Parathyroid adenoma (tissue), 2 donors: ENCODE measurements at regions not wholly inside any gene's neighbourhood (a gene's known extent, or its start where the extent isn't known, plus 50 kb on each side); places are given as distances from the start of the nearest gene placed in this dataset.
"Not testable (repeated sequence)": the region's sequence is repeated elsewhere in the genome, so short reads cannot be mapped to it uniquely, and the experiment has no call there.

Experiments
- H2AFZ ChIP-seq: fragments of 300-600 bp; sonication (generic); one replicate; pipeline ENCODE4 v1.7.0; 2017; ENCODE audit warnings: antibody characterized with exemption, mild to moderate bottlenecking
- H3K27ac ChIP-seq: fragments of 300-600 bp; sonication (generic); one replicate; pipeline ENCODE4 v1.7.0; 2017
- H3K27me3 ChIP-seq: fragments of 300-600 bp; sonication (generic); one replicate; pipeline ENCODE4 v1.7.0; 2017; ENCODE audit warnings: low read length; ENCODE audit not compliant: control insufficient read depth, insufficient read depth
- H3K36me3 ChIP-seq: fragments of 300-600 bp; sonication (generic); one replicate; pipeline ENCODE4 v1.7.0; 2017; ENCODE audit warnings: low read length; ENCODE audit not compliant: control insufficient read depth, insufficient read depth
- H3K4me1 ChIP-seq: fragments of 300-600 bp; sonication (generic); one replicate; pipeline ENCODE4 v1.7.0; 2017; ENCODE audit warnings: control low read depth
- H3K4me2 ChIP-seq: fragments of 300-600 bp; sonication (generic); one replicate; pipeline ENCODE4 v1.7.0; 2017; ENCODE audit warnings: low read length
- H3K4me3 ChIP-seq: fragments of 300-600 bp; sonication (generic); one replicate; pipeline ENCODE4 v1.7.0; 2017; ENCODE audit warnings: low read depth, low read length
- H3K79me2 ChIP-seq: fragments of 300-600 bp; sonication (generic); one replicate; pipeline ENCODE4 v1.7.0; 2017; ENCODE audit warnings: control low read depth
- H3K9ac ChIP-seq: fragments of 300-600 bp; sonication (generic); one replicate; pipeline ENCODE4 v1.7.0; 2017; ENCODE audit warnings: mild to moderate bottlenecking
- H3K9me3 ChIP-seq: fragments of 300-600 bp; sonication (generic); one replicate; pipeline ENCODE4 v1.7.0; 2017; ENCODE audit warnings: low read length; ENCODE audit not compliant: control insufficient read depth
- TF ChIP-seq, protein P1 (sequence below): fragments of 300-600 bp; sonication (generic); IDR thresholded peaks from one replicate; pipeline ENCODE4 v1.7.0; 2017; ENCODE audit warnings: antibody characterized with exemption, mild to moderate bottlenecking
- donor health status: primary hyperparathyroidism.

DNA sequence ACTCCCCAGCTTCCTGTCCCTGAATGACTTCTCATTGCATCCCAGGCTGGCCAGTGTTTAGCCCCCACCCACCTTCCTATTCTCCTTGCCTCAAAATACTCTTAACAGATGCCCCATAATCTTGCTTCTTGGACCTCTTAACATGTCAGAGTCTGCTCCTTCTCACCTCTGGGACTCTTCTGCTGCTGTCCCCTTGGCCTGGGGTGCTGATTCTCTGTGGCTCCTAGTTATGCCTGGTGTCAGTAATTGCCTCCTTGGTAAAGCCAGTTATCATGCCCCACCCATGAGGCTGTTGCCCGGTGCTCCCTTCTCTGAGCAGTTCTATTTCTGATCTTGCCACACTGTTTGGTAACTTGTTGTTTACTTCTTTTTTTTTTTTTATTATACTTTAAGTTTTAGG, 256.8 kb downstream of the STIM2 start:
- H3K27me3 ChIP-seq, result no peaks in the 10 kb centered on the region
- no peak overlapping the region for H3K4me3 ChIP-seq
- H3K79me2 ChIP-seq, result no peaks in the 10 kb centered on the region
- H2AFZ ChIP-seq, result no peak overlapping the region
- no peak overlapping the region for H3K9ac ChIP-seq
- H3K4me2 ChIP-seq, result no peak overlapping the region
- TF ChIP-seq, protein P1, sequence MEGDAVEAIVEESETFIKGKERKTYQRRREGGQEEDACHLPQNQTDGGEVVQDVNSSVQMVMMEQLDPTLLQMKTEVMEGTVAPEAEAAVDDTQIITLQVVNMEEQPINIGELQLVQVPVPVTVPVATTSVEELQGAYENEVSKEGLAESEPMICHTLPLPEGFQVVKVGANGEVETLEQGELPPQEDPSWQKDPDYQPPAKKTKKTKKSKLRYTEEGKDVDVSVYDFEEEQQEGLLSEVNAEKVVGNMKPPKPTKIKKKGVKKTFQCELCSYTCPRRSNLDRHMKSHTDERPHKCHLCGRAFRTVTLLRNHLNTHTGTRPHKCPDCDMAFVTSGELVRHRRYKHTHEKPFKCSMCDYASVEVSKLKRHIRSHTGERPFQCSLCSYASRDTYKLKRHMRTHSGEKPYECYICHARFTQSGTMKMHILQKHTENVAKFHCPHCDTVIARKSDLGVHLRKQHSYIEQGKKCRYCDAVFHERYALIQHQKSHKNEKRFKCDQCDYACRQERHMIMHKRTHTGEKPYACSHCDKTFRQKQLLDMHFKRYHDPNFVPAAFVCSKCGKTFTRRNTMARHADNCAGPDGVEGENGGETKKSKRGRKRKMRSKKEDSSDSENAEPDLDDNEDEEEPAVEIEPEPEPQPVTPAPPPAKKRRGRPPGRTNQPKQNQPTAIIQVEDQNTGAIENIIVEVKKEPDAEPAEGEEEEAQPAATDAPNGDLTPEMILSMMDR, result no peak
- no peak overlapping the region for H3K27ac ChIP-seq
- no peaks in the 10 kb centered on the region for H3K36me3 ChIP-seq
- H3K4me1 ChIP-seq, result no peaks in the 10 kb centered on the region
- H3K9me3 ChIP-seq, result no peaks in the 10 kb centered on the region

GRCh38 chr4:27119239-27119638, 258.6 kb downstream of the STIM2 start:
- Histone ChIP-seq H3K9me3 (no peaks in the 10 kb centered on the region), H3K4me1 (no peaks in the 10 kb centered on the region), H3K27me3 (no peaks in the 10 kb centered on the region), H2AFZ (no peak overlapping the region), H3K4me2 (no peak overlapping the region), H3K79me2 (no peaks in the 10 kb centered on the region), H3K9ac (no peak overlapping the region), H3K27ac (no peak overlapping the region), H3K36me3 (no peaks in the 10 kb centered on the region), H3K4me3 (no peak overlapping the region)
- TF ChIP-seq, protein P1, result no peak

DNA sequence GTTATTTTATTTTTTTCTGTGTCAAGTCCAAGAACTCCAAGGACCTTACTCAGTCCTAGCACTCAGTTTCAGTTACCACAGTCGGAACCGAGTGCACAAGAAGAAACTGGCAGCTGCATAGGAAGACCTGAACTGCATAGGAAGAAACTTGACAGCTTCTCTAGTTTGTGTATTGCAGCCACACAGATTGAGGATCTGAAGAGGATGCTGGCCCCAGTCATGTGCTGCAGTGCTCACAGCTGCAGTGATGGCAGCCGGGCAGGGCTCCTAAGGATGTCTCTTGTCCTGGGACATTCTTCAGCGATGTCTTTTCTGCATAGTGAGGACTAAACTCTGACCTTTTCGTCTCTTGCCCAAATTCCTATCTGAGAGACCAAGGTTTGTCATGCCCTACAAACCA, 261.2 kb downstream of the STIM2 start:
- no peaks in the 10 kb centered on the region for H3K79me2 ChIP-seq

GRCh38 chr4:27123123-27123768, 262.6 kb downstream of the STIM2 start:
- Histone ChIP-seq H3K36me3 (no peaks in the 10 kb centered on the region), H3K9ac (no peak overlapping the region), H3K27me3 (no peaks in the 10 kb centered on the region), H3K27ac (no peak overlapping the region), H3K4me2 (no peak overlapping the region), H3K4me1 (no peaks in the 10 kb centered on the region), H2AFZ (no peak overlapping the region), H3K4me3 (no peak overlapping the region), H3K79me2 (no peaks in the 10 kb centered on the region), H3K9me3 (no peaks in the 10 kb centered on the region)
- TF ChIP-seq, protein P1, result no peak

More for the DNA sequence above, 261.2 kb downstream of the STIM2 start:
- Histone ChIP-seq H3K9ac (no peak overlapping the region), H3K9me3 (no peaks in the 10 kb centered on the region), H3K27me3 (no peaks in the 10 kb centered on the region), H3K4me3 (no peak overlapping the region), H3K27ac (no peak overlapping the region), H3K4me2 (no peak overlapping the region), H2AFZ (no peak overlapping the region), H3K36me3 (no peaks in the 10 kb centered on the region), H3K4me1 (no peaks in the 10 kb centered on the region)
- TF ChIP-seq, protein P1, result no peak

GRCh38 chr4:27123769-27124124, 263.1 kb downstream of the STIM2 start:
- Histone ChIP-seq H3K27ac (no peak overlapping the region), H3K79me2 (no peaks in the 10 kb centered on the region), H3K36me3 (no peaks in the 10 kb centered on the region), H3K9me3 (no peaks in the 10 kb centered on the region), H3K4me3 (no peak overlapping the region), H3K4me2 (no peak overlapping the region), H3K9ac (no peak overlapping the region), H2AFZ (no peak overlapping the region), H3K27me3 (no peaks in the 10 kb centered on the region), H3K4me1 (no peaks in the 10 kb centered on the region)
- TF ChIP-seq, protein P1, result no peak

DNA sequence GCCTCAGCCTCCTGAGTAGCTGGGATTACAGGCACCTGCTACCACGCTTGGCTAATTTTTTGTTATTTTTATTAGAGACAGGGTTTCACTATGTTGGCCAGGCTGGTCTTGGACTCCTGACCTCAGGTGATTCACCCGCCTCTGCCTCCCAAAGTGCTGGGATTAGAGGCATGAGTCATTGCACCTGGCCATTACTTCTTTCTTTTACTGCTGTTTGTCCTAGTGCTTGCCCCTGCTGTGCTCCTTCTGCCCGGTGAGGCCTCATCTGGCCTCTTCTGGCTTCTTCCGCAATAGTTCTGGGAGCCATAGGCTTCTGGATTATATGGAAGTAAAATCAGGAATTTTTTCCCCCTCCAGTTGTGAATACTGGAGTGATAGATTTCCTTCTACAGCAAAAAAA, 266.3 kb downstream of the STIM2 start:
- H3K27ac ChIP-seq, H3K9ac ChIP-seq, H3K27me3 ChIP-seq, H3K4me2 ChIP-seq, H3K36me3 ChIP-seq, H2AFZ ChIP-seq, H3K4me1 ChIP-seq, H3K9me3 ChIP-seq, H3K4me3 ChIP-seq, H3K79me2 ChIP-seq: not testable (repeated sequence)
